ENCODE measurements at regions not wholly inside any gene's neighbourhood (a gene's known extent, or its start where the extent isn't known, plus 50 kb on each side); places are given as distances from the start of the nearest gene placed in this dataset.

DNA sequence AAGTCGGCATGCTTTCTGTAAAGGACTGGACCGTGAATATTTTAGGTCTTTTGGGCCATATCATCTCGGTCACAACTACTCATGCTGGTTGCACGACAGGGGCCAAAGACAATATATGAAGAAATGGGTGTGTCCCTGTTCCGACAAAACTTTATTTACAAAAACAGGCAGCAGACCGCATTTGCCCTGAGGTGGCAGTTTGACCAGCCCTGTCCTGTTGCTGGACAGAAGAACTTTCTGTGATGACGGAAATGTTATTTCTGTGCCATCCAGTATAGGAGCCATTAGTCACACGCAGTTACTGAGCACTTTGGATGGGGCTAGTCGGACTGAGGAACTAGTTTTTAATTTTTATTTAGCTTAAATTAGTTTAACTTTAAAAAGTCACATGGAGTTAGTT is 112.8 kb upstream of the CARD11 start:
- TF ChIP-seq SOX15 (CRISPR knock-in tag; IDR thresholded peaks at IDR 0.05) (no peak), CREB1 (CRISPR knock-in tag; IDR thresholded peaks at IDR 0.05) (no peak)
- TF ChIP-seq, protein P1, sequence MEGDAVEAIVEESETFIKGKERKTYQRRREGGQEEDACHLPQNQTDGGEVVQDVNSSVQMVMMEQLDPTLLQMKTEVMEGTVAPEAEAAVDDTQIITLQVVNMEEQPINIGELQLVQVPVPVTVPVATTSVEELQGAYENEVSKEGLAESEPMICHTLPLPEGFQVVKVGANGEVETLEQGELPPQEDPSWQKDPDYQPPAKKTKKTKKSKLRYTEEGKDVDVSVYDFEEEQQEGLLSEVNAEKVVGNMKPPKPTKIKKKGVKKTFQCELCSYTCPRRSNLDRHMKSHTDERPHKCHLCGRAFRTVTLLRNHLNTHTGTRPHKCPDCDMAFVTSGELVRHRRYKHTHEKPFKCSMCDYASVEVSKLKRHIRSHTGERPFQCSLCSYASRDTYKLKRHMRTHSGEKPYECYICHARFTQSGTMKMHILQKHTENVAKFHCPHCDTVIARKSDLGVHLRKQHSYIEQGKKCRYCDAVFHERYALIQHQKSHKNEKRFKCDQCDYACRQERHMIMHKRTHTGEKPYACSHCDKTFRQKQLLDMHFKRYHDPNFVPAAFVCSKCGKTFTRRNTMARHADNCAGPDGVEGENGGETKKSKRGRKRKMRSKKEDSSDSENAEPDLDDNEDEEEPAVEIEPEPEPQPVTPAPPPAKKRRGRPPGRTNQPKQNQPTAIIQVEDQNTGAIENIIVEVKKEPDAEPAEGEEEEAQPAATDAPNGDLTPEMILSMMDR (IDR thresholded peaks at IDR 0.05), result no peak

Data from WTC11 (cell line).